ENCODE measurements at regions not wholly inside any gene's neighbourhood (a gene's known extent, or its start where the extent isn't known, plus 50 kb on each side); places are given as distances from the start of the nearest gene placed in this dataset.

- TF ChIP-seq CTCF (IDR thresholded peaks at IDR 0.05), result no peak
- TF ChIP-seq POLR2A (IDR thresholded peaks at IDR 0.05), result no peak
- no peak for TF ChIP-seq POLR2AphosphoS5 (IDR thresholded peaks at IDR 0.05)
Observed at GRCh38 chr1:229088711-229089110, 182.2 kb upstream of the RAB4A start.

Data from breast epithelium (tissue), 3 donors.